Superior temporal gyrus (tissue), 1 donor: ENCODE measurements at regions not wholly inside any gene's neighbourhood (a gene's known extent, or its start where the extent isn't known, plus 50 kb on each side); places are given as distances from the start of the nearest gene placed in this dataset.
"Not testable (repeated sequence)": the region's sequence is repeated elsewhere in the genome, so short reads cannot be mapped to it uniquely, and the experiment has no call there.

Source experiments
- DNase-seq: peaks from one replicate; pipeline ENCODE4 v3.0.0-alpha.2; 2016; ENCODE audit errors: extremely low spot score

DNA sequence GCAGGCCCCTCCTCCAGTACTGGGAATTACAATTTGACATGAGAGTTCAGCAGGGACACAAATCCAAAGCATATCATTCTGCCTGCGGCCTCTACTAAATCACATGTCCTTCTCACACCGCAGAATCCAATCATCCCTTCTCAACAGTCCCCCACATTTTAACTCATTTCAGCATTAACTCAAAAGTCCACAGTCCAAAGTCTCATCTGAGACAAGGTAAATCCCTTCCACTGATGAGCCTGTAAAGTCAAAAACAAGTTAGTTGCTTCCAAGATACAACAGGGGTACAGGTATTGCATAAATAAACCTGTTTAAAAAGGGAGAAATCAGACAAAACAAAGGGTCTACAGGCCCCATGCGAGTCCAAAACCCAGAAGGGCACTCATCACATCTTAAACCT lies 64.0 kb downstream of the EBNA1BP2 start:
- no peak for DNase-seq

GRCh38 chr1:43107664-43108063 lies 64.4 kb downstream of the EBNA1BP2 start:
- no peak for DNase-seq

- no peak for DNase-seq
Measured at GRCh38 chr1:43104027-43104763, 67.9 kb downstream of the EBNA1BP2 start.

GRCh38 chr1:43101061-43101460 lies 71.0 kb downstream of the EBNA1BP2 start:
- no peak for DNase-seq

DNA sequence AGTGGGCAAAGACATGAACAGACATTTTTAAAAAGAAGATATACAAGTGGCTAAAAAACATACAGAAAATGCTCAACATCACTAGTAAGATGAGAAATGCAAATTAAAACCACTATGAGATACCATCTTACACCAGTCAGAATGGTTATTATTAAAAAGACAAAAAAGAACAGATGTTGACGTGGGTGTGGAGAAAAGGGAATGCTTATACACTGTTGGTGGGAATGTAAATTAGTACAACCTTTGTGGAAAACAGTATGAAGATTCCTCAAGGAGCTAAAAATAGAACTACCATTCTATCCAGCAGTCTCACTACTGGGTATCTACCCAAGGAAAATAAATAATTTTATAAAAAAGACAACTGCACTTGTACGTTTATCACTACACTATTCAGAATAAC lies 73.9 kb downstream of the EBNA1BP2 start:
- DNase-seq = no peak

DNA sequence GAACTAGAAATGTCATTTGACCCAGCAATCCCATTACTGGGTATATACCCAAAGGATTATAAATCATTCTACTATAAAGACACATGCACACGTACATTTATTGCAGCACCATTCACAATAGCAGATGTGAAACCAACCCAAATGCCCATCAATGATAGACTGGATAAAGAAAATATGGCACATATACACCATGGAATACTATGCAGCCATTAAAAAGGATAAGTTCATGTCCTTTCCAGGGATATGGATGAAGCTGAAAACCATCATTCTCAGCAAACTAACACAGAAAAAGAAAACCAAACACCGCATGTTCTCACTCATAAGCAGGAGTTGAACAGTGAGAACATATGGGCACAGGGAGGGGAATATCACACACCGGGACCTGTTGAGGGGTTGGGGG lies 75.6 kb downstream of the EBNA1BP2 start:
- DNase-seq = not testable (repeated sequence)

GRCh38 chr1:43090812-43091211 lies 81.3 kb downstream of the EBNA1BP2 start:
- DNase-seq = not testable (repeated sequence)

DNA sequence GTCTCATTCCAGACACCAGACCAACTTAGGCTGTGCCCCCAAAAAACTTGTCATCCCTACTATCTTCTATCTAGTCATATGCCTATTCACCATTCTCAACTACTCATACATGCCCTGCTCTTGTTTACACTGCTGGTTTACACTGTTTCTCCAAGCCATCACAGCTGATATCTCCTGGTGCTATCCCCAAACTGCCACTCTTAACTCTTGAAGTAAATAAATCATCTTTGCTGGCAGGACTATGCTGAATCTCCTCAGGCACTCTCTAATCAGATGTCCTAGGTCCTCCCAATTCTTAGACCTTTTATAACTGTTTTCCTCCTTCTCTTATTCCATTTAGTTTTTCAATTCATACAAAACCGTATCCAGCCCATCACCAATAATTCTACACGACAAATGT lies 81.9 kb downstream of the EBNA1BP2 start:
- DNase-seq = not testable (repeated sequence)

GRCh38 chr1:43083375-43083891 lies 88.7 kb downstream of the EBNA1BP2 start:
- no peak for DNase-seq

GRCh38 chr1:43082740-43083139 lies 89.3 kb downstream of the EBNA1BP2 start:
- DNase-seq = no peak

- DNase-seq = no peak
Measured at GRCh38 chr1:43077273-43077672, 94.8 kb downstream of the EBNA1BP2 start.

- no peak for DNase-seq
Measured at GRCh38 chr1:43074709-43075108, 97.4 kb downstream of the EBNA1BP2 start.

DNA sequence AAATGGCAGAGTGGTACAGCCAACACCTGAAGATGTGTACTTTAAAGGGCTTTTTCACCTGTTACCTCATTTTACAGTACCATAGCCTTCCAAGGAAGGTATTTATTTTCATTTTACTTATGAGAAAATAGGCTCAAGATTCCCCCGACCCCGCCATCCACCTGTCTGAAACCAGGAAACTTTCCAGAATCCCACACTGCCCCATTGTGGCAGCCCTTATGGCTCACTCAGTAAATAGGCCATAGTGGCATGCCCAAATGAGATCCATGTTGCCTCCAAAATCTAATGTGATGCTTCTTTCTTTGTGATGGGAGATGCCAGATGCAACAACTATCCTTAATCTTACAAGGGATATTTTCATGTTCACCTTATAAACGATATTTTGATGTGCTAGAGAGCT lies 97.8 kb downstream of the EBNA1BP2 start:
- no peak for DNase-seq

GRCh38 chr1:43073490-43074230 lies 98.4 kb downstream of the EBNA1BP2 start:
- DNase-seq = peak; percentile 93

DNA sequence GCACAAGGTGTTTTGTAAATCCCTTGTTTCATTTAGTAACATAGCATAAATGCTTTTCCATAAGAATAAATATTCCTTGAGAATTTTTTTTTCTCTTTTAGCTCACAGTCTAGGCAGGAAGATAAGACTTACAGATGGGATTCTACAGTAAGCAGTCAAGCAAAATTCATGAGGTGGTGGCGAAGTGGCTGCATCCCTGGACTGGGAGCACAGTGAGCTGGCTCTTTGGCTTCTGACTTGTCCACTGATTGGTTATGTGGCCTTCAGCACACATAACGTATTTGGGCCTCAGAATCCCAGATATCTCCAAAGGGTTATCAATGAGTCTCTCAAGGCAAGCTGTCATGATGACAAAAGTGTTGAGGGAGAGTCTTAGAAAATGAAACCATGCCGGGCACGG lies 99.8 kb downstream of the EBNA1BP2 start:
- DNase-seq = no peak

DNA sequence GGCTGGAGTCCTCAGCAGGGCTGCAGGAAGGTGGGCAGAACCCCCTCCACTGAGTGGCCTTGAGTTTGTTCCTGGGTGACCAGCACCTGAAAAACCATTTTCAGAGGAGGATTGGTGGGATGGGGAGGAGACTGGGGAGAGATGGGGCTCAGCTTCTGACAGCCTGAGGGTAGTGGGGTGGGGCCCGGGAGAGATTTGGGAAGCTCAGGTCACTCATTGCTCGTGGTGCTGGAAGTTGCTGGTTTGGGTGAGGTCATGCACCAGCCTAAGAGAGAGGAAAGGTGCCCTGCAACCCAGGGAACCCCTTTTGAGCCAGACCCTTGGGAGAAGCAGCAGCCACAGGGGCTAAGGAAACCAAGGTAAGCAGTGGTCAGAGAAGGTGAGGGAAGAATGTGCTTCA lies 100.8 kb downstream of the EBNA1BP2 start:
- DNase-seq = no peak

DNA sequence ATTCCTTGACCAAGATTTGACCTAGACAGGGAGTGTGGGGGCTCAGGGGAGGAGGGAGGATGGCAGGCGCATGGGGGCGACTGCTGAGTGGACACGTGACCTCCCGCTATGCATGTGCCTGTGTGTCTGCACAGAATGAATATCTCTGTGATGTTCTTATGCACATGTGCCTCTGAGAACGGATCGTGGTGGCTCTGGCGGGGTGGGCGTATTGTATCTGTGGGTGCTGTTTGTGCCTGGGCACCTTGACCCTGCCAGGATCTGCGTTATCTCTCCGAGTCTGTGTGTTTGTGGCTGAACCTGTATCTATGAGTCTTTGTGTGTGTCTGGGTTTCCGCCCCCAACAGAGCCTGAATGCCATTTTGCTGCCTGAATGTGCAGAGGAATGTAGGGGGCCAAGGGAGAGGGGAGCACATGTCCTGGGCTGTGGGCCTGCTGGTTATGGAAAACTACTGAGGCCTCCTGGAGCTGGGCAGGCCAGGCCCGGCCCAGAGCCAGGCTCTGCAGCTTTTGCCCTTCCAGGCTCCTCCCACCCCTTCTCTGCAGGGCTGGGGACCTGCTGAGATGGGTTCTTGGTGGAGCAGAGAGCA lies 102.5 kb downstream of the EBNA1BP2 start:
- DNase-seq = no peak

DNA sequence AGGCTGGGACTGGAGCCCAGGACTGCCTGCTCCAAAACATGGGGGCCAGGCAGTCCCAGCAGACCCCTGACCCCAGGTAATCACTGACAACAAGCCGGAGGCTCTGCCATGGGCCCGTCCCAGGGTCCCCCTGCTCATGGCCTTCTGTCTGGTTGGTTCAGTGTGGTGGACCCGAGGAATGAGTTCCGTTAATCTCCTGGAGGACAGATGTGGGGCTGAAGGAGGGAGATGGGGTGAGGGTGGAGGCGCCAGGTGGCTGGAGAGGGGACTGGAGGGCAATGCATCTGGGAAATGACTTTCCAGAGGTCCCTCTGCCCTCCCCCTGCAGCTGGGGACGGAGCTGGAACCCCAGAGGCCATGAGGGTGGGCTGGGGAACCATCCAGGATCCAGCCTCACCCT lies 103.2 kb downstream of the EBNA1BP2 start:
- DNase-seq = no peak

- DNase-seq = no peak
Measured at GRCh38 chr1:43067977-43068751, 103.9 kb downstream of the EBNA1BP2 start.

- no peak for DNase-seq
Measured at GRCh38 chr1:43067233-43067745, 104.8 kb downstream of the EBNA1BP2 start.

DNA sequence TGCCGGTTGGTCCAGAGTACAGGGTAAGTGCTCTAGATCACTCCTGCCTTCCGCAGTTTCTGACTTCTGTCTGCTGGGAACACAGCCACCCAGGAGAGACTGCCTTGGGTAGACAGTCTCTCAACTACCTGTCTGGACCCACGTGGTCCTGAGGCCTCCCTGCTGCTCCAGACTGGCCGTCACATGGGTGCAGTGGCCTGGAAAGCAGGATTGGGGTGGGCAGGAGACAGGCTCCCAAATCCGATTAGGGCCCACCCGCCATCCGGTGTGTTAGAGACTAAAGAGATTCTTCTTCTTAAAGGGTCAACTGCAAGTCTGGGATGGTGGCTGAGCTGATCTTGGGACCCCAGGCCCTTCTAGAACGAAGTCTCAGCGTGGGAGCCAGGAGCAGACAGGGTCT lies 105.5 kb downstream of the EBNA1BP2 start:
- no peak for DNase-seq
